NCI-H2196 treated with DMSO at 0.1 percent for 48 hours (cell line): ENCODE measurements at regions not wholly inside any gene's neighbourhood (a gene's known extent, or its start where the extent isn't known, plus 50 kb on each side); places are given as distances from the start of the nearest gene placed in this dataset.

Experiments used
- DNase-seq: peaks from one replicate; lab custom pipeline; 2025; ENCODE audit not compliant: unreplicated experiment; lab: John Stamatoyannopoulos, UW

GRCh38 chr2:41959760-41960159 lies 88.1 kb upstream of the PKDCC start:
- no peak for DNase-seq

GRCh38 chr2:41962922-41963622 lies 84.7 kb upstream of the PKDCC start:
- no peak for DNase-seq

- DNase-seq: peak; percentile 7
These were observed 83.9 kb upstream of the PKDCC start for GRCh38 chr2:41963661-41964525.

- DNase-seq: no peak
These were observed 82.5 kb upstream of the PKDCC start for GRCh38 chr2:41965173-41965908.

- no peak for DNase-seq
These were observed 81.9 kb upstream of the PKDCC start for GRCh38 chr2:41965909-41966295.

GRCh38 chr2:41966431-41966893 lies 81.4 kb upstream of the PKDCC start:
- no peak for DNase-seq

GRCh38 chr2:41966920-41967319 lies 80.9 kb upstream of the PKDCC start:
- DNase-seq: no peak

GRCh38 chr2:41967476-41968181 lies 80.2 kb upstream of the PKDCC start:
- DNase-seq: no peak

GRCh38 chr2:41968182-41968578 lies 79.6 kb upstream of the PKDCC start:
- no peak for DNase-seq

- DNase-seq: no peak
These were observed 76.7 kb upstream of the PKDCC start for GRCh38 chr2:41970988-41971660.

- DNase-seq: no peak
These were observed 75.6 kb upstream of the PKDCC start for GRCh38 chr2:41972179-41972578.

GRCh38 chr2:41972819-41973218 lies 75.0 kb upstream of the PKDCC start:
- no peak for DNase-seq

GRCh38 chr2:41973871-41974270 lies 74.0 kb upstream of the PKDCC start:
- DNase-seq: no peak

- no peak for DNase-seq
These were observed 66.4 kb upstream of the PKDCC start for GRCh38 chr2:41981417-41981816.

GRCh38 chr2:41985573-41986095 lies 62.2 kb upstream of the PKDCC start:
- DNase-seq: no peak

GRCh38 chr2:41989501-41990180 lies 58.2 kb upstream of the PKDCC start:
- DNase-seq: no peak

GRCh38 chr2:41990245-41990644 lies 57.6 kb upstream of the PKDCC start:
- no peak for DNase-seq

GRCh38 chr2:41990688-41991087 lies 57.1 kb upstream of the PKDCC start:
- no peak for DNase-seq

GRCh38 chr2:41992056-41992642 lies 55.7 kb upstream of the PKDCC start:
- DNase-seq: no peak
